ENCODE measurements at regions not wholly inside any gene's neighbourhood (a gene's known extent, or its start where the extent isn't known, plus 50 kb on each side); places are given as distances from the start of the nearest gene placed in this dataset.

DNA sequence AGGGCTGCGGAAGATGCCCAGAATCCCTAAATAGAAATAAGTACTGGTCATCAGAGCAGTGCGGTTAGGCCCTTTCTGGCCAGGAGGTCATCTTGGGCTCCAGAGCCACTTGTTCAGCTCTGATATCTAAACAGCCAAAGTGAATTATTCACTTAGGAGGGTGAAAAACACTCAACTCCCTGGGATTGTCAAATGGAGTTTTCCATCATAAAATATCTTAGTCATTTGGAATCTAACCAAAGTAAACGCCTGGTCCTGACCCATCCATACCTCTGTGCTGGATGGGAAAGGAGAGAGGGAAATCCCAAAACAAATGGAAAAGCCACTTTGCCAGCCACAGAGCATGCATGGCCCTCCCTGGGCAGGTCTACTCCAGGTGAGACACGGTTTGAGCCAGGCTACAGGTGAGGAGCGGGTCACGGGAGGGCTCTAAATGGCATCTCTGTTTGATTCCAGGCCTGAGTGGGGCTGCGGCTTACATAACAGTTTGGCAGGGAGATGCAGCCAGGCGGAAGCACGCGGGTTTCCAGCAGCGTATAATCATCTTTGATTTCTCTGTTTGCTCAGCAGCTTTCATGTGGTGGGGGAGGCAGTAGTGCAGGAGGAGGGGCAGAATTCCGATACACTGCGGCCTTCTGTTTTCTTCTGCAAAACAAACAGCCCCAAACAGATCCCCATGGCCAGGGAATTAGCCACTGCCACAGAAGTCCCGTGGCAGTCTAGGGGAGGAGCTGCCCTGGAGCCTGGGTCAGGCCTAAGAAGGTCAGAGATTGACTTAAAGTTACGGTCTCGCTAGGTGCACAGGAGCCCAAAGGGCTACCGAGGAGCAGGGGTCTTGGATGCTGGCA is 59.1 kb upstream of the ZNF648 start:
- DNase-seq (no peak), FAIRE-seq (no peak)
- no peak overlapping the region for H3K4me3 ChIP-seq (ENCODE audit: low read depth in 1 of 3, low read length in 3 of 3)
- no peak overlapping the region for H3K27ac ChIP-seq (ENCODE audit: low read depth in 1 of 3, low read length in 2 of 3)
- peaks cover 0 to 4% (median 0%) of the 10 kb centered on the region in 3 donors for H3K27me3 ChIP-seq (ENCODE audit: control insufficient read depth in 3 of 3, insufficient read depth in 3 of 3, low read length in 3 of 3)
- H3K4me1 ChIP-seq (ENCODE audit: control insufficient read depth in 3 of 3, insufficient read depth in 2 of 3, low read depth in 1 of 3, low read length in 2 of 3), result peaks cover 0 to 3% (median 0%) of the 10 kb centered on the region in 3 donors
- 37 to 63% (median 47%) methylated on average over 17 of the region's 17 CpGs for WGBS, 3 donors
- H3K36me3 ChIP-seq (ENCODE audit: control insufficient read depth in 3 of 3, insufficient read depth in 2 of 3, low read depth in 1 of 3, low read length in 3 of 3), result no peaks in the 10 kb centered on the region
- H3K9me3 ChIP-seq (ENCODE audit: control insufficient read depth in 2 of 2, insufficient read depth in 1 of 2, low read depth in 1 of 2, low read length in 1 of 2), result no peaks in the 10 kb centered on the region

DNA sequence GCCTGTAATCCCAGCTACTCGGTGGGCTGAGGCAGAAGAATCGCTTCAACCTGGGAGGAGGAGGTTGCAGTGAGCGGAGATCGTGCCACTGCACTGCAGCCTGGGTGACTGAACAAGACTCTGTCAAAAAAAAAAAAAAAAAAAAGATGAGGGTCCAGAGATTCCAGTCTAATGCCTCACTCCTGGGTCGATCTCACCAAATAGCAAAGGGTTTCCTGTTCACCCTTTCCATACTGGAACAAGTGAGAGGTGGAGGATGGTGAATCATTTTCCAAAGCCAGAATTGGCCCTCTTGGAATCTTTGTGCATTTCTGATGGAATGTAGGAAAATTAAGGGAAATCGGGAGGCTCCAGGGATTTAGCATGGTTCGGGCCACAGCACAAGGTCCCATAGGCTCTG is 58.1 kb upstream of the ZNF648 start:
- Histone ChIP-seq H3K36me3 (ENCODE audit: control insufficient read depth in 3 of 3, insufficient read depth in 2 of 3, low read depth in 1 of 3, low read length in 3 of 3) (no peaks in the 10 kb centered on the region), H3K27ac (ENCODE audit: low read depth in 1 of 3, low read length in 2 of 3) (no peak overlapping the region), H3K9me3 (ENCODE audit: control insufficient read depth in 2 of 2, insufficient read depth in 1 of 2, low read depth in 1 of 2, low read length in 1 of 2) (no peaks in the 10 kb centered on the region), H3K27me3 (ENCODE audit: control insufficient read depth in 3 of 3, insufficient read depth in 3 of 3, low read length in 3 of 3) (peaks cover 0 to 4% (median 0%) of the 10 kb centered on the region in 3 donors), H3K4me3 (ENCODE audit: low read depth in 1 of 3, low read length in 3 of 3) (no peak overlapping the region), H3K4me1 (ENCODE audit: control insufficient read depth in 3 of 3, insufficient read depth in 2 of 3, low read depth in 1 of 3, low read length in 2 of 3) (peaks cover 0 to 3% (median 0%) of the 10 kb centered on the region in 3 donors)
- 72 to 85% (median 80%) methylated on average over 7 of the region's 7 CpGs for WGBS, 3 donors
- DNase-seq, result no peak
- FAIRE-seq, result no peak

DNA sequence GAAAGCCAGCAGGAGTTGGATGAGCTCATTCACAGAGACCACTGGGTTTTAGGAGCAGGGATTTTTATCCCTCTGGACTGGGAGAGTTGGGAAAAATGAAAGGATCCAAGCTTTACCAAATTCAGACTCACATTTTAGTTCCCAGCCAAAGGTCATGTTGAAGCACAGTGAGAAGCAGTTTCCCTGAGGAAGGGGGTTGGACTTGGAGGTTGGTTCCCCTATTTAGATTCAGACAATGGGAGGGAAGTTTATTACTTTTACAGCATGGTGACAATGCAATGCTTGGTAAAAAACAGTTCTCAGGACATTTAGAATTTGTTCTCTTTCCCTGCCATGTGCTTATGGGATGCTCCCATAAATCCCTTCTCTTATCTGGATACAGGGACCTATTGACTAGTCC is 57.3 kb upstream of the ZNF648 start:
- no peak for DNase-seq
- peaks cover 0 to 3% (median 0%) of the 10 kb centered on the region in 3 donors for H3K4me1 ChIP-seq (ENCODE audit: control insufficient read depth in 3 of 3, insufficient read depth in 2 of 3, low read depth in 1 of 3, low read length in 2 of 3)
- no peak overlapping the region for H3K27ac ChIP-seq (ENCODE audit: low read depth in 1 of 3, low read length in 2 of 3)
- H3K27me3 ChIP-seq (ENCODE audit: control insufficient read depth in 3 of 3, insufficient read depth in 3 of 3, low read length in 3 of 3), result peaks cover 0 to 4% (median 0%) of the 10 kb centered on the region in 3 donors
- no peak overlapping the region for H3K4me3 ChIP-seq (ENCODE audit: low read depth in 1 of 3, low read length in 3 of 3)
- no peak for FAIRE-seq
- no peaks in the 10 kb centered on the region for H3K36me3 ChIP-seq (ENCODE audit: control insufficient read depth in 3 of 3, insufficient read depth in 2 of 3, low read depth in 1 of 3, low read length in 3 of 3)
- no peaks in the 10 kb centered on the region for H3K9me3 ChIP-seq (ENCODE audit: control insufficient read depth in 2 of 2, insufficient read depth in 1 of 2, low read depth in 1 of 2, low read length in 1 of 2)

DNA sequence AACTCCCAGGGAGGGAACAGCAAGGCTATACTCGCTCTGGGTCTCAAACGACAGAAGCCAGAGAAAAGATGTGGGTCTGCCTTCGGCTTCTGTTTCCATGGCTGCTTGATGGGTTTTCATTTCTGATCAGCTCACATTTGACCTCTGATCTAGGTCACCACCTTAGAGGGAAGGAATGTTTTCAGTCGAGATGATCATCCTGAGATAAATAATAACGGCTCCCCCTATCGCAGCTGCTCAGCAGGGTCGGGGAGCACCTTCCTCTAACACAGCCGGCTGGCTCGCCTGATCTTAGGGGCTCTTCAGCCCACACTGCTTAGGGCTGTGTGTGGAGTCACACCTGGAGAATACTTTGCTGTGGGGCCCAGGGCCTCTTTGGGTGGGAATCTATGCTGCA is 53.1 kb upstream of the ZNF648 start:
- Histone ChIP-seq H3K36me3 (ENCODE audit: control insufficient read depth in 3 of 3, insufficient read depth in 2 of 3, low read depth in 1 of 3, low read length in 3 of 3) (no peaks in the 10 kb centered on the region), H3K4me3 (ENCODE audit: low read depth in 1 of 3, low read length in 3 of 3) (no peak overlapping the region), H3K27me3 (ENCODE audit: control insufficient read depth in 3 of 3, insufficient read depth in 3 of 3, low read length in 3 of 3) (peaks cover 0 to 6% (median 0%) of the 10 kb centered on the region in 3 donors), H3K4me1 (ENCODE audit: control insufficient read depth in 3 of 3, insufficient read depth in 2 of 3, low read depth in 1 of 3, low read length in 2 of 3) (no peaks in the 10 kb centered on the region), H3K9me3 (ENCODE audit: control insufficient read depth in 2 of 2, insufficient read depth in 1 of 2, low read depth in 1 of 2, low read length in 1 of 2) (no peaks in the 10 kb centered on the region), H3K27ac (ENCODE audit: low read depth in 1 of 3, low read length in 2 of 3) (no peak overlapping the region)
- FAIRE-seq (no peak), DNase-seq (no peak)
- WGBS, 3 donors, result 56 to 70% (median 69%) methylated on average over 9 of the region's 9 CpGs

DNA sequence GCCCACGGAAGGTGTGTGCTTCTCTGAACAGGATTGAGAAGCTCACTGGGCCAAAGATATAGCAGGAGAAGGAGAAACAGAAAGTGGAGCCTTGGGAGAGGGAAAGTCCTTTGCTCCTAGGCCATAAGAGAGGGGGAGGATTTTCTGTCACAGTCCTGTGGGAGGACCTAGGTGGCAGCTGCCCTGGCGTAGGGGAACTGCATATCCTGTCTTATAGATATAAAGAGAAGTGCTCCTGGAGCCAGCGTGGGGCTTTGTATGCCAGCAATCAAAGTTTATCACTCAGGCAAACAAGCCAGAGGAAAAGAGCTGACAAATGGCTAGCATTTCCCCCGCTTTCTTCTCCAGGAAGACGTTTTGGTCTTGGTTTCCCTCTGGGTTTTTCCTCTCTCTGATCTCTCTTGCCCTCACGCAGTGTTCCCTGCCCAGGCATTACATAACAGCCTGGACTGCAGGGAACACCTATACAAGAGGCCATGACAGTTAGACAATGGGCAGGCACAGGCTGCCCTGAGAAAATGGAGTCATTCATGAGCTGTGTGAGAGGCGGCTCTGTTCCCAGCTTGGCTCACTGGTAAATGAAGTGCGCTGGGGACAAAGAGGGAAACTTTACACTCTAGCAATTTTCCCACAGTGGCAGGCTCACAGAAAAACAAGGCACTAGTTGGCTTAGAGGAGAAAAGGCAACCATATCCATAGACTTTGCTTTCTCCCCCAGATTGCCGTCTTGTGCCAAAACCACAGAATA is 52.5 kb upstream of the ZNF648 start:
- no peak for FAIRE-seq
- H3K4me1 ChIP-seq (ENCODE audit: control insufficient read depth in 3 of 3, insufficient read depth in 2 of 3, low read depth in 1 of 3, low read length in 2 of 3), result no peaks in the 10 kb centered on the region
- no peak for DNase-seq
- no peak overlapping the region for H3K27ac ChIP-seq (ENCODE audit: low read depth in 1 of 3, low read length in 2 of 3)
- H3K9me3 ChIP-seq (ENCODE audit: control insufficient read depth in 2 of 2, insufficient read depth in 1 of 2, low read depth in 1 of 2, low read length in 1 of 2), result no peaks in the 10 kb centered on the region
- no peaks in the 10 kb centered on the region for H3K36me3 ChIP-seq (ENCODE audit: control insufficient read depth in 3 of 3, insufficient read depth in 2 of 3, low read depth in 1 of 3, low read length in 3 of 3)
- WGBS, 3 donors, result 49 to 56% (median 53%) methylated on average over 9 of the region's 9 CpGs
- H3K4me3 ChIP-seq (ENCODE audit: low read depth in 1 of 3, low read length in 3 of 3), result no peak overlapping the region
- H3K27me3 ChIP-seq (ENCODE audit: control insufficient read depth in 3 of 3, insufficient read depth in 3 of 3, low read length in 3 of 3), result peaks cover 0 to 6% (median 0%) of the 10 kb centered on the region in 3 donors

DNA sequence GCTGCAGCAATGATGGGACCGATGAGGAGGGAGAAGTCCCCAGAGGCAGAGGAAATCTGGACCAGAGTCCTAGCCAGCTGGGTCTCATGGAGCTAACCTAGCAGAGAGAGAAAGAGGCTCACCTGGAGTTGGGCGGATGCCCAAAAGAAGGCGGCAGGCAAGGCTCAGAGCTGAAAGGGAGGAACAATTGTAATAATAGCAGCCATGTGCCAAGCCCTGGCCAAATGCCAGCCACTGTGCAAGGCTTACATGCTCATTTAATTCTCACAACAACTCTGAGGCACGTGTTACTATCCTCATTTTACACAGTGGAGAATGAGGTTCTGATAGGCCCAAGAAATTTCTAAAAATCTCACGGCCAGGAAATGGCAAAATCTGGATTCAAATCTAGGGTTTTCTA is 50.0 kb upstream of the ZNF648 start:
- Histone ChIP-seq H3K27ac (ENCODE audit: low read depth in 1 of 3, low read length in 2 of 3) (no peak overlapping the region), H3K4me3 (ENCODE audit: low read depth in 1 of 3, low read length in 3 of 3) (no peak overlapping the region), H3K9me3 (ENCODE audit: control insufficient read depth in 2 of 2, insufficient read depth in 1 of 2, low read depth in 1 of 2, low read length in 1 of 2) (peaks cover 0 to 3% of the 10 kb centered on the region in 2 donors), H3K27me3 (ENCODE audit: control insufficient read depth in 3 of 3, insufficient read depth in 3 of 3, low read length in 3 of 3) (peaks cover 0 to 6% (median 0%) of the 10 kb centered on the region in 3 donors), H3K4me1 (ENCODE audit: control insufficient read depth in 3 of 3, insufficient read depth in 2 of 3, low read depth in 1 of 3, low read length in 2 of 3) (no peaks in the 10 kb centered on the region), H3K36me3 (ENCODE audit: control insufficient read depth in 3 of 3, insufficient read depth in 2 of 3, low read depth in 1 of 3, low read length in 3 of 3) (no peaks in the 10 kb centered on the region)
- no peak for DNase-seq
- WGBS, 3 donors, result 47 to 66% (median 53%) methylated on average over 5 of the region's 5 CpGs
- FAIRE-seq, result no peak
